ENCODE measurements at regions not wholly inside any gene's neighbourhood (a gene's known extent, or its start where the extent isn't known, plus 50 kb on each side); places are given as distances from the start of the nearest gene placed in this dataset.

- TF ChIP-seq YY1 (IDR thresholded peaks at IDR 0.05; ENCODE audit: low read depth) (no peak), ELF1 (IDR thresholded peaks at IDR 0.05) (no peak), CTCF (IDR thresholded peaks at IDR 0.05) (no peak)
Measured at GRCh38 chr5:68551436-68551835, 335.9 kb downstream of the PIK3R1 start.
